Glomerular visceral epithelial cell (primary cell): ENCODE measurements at regions not wholly inside any gene's neighbourhood (a gene's known extent, or its start where the extent isn't known, plus 50 kb on each side); places are given as distances from the start of the nearest gene placed in this dataset.

Experiments
- DNase-seq: peaks from one replicate; pipeline ENCODE4 v3.0.0-alpha.2; 2016; ENCODE audit errors: extremely low spot score

DNA sequence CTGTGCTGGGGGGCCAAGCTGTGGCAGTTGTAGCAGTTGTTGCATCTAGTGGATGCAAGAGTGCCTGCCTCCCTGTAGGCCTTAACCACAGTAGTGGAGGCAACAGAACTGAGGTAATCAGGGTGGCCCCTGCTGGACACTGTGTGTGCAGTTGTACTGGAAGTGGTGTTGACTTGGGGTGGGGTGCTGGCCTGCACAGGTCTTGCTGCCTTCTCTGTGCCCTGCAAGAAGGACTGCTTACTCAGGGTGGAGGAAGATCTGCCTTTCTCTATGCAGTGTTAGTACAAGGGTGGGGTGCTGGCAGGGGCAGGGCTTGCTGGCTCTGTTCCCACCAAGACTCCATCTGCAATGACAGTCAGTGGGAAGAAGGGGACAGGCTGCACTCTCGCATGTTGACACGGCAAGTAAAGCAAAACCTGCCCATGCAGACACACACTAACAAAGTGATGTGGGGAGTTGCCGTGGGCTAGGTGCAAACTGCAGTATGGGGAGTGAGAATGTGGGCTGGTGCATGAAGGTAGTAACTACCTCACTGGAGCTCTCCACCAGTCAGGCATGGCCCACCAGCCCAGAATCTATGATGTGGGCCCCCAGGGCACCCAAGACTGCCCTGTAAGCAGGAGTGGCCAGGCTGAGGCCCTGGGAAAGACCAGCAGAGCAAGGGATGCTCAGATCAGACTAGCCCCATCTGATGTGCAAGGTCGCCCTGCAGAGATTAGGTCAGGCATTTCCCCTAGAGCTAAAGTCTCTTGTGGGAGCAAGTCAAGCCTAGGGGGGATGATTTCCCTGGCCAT lies 594.9 kb downstream of the TECRL start:
- DNase-seq = no peak

DNA sequence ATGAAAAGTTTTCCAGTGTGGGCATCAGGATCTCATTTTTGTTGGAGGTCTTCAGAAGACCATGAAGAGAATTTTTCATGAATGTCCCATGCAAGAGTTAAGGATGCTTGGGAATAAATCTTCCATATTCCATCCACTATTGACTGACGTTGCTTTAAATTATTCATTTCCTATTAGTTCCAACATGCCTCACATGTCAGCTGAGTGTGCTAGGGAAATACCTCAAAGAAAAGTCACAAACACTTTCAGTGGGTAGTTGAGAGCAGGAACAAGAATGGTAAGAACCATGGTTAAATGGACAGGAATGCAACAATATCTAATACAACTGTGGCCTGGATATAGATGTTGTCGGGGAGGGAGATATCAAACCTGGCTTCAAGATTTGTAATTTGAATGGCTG lies 610.1 kb downstream of the TECRL start:
- DNase-seq = no peak

DNA sequence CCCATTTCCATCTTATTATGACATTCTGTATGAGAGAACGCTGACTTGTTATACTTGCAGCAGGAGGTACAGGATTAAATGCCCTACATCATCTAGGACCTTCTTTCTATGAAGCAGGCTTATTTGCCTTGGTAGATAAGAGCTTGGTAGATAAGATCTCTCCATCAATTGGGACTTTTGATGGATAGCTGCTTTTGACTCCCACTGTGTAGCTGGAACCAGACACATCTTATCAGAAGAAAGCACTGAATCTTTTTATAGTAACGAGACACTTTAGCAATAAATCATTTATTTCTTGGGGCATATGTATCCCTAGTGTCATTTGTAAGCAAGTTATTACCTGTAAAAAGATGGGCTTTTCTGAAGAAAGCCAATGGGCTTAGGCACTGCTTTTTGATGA lies 613.9 kb downstream of the TECRL start:
- DNase-seq = no peak

DNA sequence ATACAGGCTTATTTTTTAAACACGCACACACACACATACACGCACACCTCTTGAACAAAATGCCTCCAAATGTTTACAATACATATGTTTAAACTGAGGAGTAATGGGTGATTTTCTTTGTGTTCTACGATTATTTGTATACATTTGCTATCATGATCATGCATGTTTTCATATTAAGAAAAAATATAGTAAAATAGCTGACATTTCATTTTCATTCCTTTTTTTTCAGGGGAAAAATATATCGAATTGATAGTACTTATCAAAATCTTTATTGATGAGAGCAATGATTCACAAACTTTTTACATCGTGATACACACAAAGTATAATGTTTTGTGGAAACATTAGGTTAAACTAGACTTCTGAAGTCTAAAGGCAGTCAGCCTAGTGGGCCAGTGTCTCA lies 618.9 kb downstream of the TECRL start:
- no peak for DNase-seq

DNA sequence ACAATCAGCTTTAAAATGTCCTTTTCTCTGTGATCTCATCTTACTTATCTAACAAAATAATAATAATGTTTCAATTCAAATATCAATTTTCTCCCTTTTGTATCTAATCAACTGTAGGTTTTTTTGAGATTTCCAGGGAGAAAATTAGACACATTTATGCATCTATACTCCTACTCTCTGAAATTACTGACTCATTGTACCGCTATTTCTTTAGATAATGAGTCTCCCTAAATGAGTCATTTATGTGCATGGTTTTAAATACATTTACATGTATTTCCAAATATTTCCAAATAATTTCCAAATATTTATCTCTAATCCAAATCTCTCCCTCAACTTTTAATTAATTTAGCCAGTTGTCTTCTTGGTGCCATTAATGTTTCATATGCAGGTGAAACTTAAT lies 621.0 kb downstream of the TECRL start:
- DNase-seq = no peak

DNA sequence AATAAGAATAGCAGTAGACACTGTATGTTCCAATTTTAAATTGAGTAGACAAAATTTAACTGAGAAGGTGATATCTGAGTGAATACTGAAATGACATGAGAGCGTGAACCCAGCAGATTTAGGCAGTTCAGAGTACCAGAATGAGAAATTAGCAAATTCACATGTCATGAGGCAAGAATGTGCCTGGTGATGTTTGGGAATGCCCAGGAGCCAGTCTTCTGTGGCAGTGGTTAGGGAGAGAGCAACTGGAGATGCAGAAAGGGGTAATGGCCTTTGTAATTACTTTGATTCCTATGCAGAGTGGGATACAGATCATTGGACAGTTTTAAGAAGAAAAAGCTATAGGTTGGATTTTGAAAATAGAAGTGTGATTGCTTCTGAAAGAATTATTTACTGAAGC lies 621.9 kb downstream of the TECRL start:
- DNase-seq = peak; percentile 7

DNA sequence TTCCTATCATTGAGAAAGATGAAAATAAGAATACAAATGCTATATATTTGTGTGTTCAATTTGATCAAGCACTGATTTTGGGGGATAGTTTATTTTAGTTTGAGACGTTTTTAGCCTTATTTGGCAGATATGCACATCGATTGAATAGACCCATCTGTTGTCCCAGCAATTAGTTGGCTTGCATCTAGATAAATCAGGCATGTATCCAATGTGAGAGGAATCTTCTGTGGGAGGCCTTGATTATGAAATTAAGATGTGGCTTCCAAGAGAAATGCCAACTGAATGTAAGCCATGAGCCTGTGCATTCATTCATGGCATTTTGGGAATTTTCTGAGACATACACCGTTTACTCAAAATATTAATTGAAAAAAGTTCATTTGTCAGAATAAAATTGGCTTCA lies 623.1 kb downstream of the TECRL start:
- DNase-seq = no peak

DNA sequence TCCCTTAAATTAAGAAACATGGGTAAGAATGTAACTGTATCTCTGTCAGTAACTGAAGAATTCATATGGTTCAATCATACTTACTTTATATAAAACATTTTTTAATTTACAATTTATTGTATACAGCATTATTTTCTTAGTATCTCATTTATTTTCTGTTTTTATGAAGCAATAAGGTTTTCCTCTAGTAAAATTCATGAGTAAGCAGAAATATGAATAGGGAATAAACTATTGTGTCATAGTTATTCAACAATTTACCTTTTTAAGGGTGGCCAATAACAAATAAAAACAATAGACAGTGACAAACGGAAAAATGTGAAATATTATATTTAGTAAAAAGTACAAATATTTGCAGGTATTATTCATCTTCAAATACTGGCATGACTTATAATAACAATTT lies 624.4 kb downstream of the TECRL start:
- no peak for DNase-seq

DNA sequence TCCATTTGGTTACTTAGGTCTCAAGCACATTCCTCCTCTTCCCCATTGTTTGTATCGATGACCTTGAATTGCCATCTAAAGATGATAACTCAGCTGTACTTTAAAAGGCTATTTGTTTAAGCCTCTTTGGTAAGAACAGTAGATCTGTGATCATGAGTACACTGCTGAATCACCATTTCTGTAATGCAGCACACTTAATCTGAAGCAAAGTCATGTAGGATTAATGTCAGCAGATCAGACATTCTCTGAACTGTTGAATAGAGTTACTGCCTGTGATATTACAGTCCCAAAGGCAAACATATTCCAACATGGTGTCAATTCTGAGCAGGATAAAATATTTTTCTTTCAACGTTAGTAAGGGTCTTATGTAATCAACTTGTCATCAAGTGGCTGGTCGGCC lies 631.6 kb downstream of the TECRL start:
- DNase-seq = no peak

DNA sequence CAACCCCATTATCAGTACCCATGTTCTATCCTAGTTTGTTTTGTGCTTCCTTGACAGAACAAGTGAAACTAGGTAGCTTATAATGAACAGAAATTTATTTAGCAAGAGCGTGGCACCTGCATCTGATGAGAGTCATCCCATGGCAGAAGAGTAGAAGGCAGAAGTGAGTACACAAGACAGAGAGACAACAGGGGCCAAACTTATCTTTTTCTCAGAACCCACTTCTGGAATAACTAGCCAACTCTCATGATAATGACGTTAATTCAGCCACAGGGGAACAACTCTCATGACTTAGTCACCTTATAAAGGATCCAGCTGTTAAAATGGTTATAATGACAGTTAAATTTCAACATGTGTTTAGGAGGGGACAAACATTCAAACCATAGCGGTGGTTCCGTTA lies 644.9 kb downstream of the TECRL start:
- no peak for DNase-seq

DNA sequence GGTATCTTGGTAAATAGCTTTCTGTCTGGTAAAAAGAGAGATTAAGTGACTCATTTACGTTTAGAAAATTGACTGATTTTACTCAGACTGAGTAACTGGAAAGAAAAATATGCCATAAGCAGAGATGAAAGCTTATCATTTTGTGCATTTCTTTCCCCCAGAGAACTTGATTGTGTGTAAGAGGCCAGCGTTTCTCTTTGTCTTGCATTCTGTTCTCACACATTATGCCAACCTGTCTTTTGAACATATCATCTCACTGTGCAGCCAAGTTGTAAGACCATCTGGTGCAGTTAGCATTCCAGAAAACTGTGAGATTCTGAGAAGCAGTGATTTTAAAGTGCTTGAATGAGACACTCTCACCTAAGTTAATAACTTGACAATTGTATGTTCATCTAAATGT lies 651.3 kb downstream of the TECRL start:
- no peak for DNase-seq

DNA sequence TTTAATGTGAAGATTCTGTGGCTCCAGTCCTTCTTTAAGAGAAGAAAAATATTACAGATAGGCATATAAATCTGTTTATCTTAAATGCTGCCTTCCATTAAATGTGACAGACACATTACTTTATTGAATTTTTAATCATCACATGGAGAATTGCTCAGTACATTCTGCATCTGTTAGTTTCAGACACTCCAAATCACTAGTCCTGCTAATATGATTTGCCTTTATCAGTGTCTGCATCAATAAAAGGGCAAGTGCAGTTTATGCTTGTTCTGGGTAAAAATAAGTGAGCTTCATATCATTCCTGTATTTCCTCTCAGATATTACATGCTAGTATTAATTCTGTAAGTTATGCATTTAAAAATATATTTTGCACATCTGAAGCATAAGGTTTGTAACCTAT lies 666.4 kb downstream of the TECRL start:
- no peak for DNase-seq

DNA sequence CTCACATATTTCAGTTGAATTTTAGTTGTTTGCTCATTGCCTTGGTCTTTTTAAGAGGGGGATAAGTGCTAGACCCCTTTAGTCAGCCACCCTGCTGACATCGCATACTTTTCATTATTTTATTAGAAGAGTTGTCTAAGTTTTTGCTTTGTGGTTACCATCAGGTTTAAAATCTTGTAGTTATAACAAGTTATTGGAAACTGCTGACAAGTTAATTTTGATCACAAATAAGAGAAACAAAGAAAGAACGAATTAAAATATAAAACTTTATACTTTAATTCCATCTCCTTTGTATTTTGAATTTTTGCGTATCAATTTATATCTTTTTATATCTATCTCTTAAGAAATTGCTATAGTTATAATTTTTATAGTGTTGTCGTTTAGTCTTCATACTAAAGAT lies 679.7 kb downstream of the TECRL start:
- no peak for DNase-seq

DNA sequence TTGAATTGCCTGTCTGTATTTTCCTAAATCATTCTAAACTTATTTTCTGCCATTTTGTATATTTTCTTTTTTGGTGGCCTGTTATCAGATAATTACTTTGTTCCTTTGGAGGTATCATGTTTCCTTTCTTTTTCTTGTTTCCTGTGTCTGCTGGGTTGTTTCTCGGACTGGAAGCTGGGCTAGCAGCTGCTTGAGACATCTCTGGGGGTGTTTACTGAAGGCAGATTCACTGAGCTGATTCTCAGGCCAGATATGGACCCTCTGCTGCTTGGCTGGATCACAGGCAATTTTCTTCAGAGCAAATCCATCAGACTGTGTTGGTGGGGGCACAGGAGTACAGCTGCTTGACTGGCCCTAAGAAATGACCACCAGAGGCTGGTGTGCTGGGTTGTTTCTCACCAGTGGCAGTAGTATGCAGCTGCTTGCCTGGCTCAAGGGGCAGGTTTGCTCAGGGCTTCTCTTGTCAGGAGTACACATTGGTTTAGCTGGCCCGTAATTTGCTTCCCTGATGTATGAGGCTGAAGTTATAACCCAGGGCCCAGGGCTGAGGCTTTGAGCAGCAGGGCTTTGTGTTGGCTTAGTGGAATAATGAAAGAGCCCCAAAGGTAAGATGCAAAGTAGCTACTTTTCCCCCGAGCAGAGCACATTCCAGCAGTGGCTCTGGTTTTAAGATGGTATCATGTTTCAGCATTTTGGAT lies 680.6 kb downstream of the TECRL start:
- no peak for DNase-seq

DNA sequence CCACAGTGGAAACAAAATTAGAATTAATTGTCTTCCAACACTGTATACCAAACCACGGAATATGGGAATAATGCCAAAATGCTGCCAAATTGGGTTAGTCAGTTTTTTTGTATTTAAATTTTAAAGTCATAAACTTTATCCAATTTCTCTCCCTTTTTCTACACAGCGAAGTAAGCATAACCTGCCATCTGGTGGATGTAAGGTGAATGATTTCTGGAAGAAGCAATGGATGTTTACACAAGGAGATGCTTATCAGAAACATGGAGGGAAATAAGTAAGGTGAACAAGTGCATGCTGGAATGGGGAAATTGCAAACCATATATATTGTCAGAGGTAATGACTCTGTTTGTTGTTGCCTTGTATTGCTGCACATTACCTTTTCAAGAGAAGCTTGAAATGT lies 691.9 kb downstream of the TECRL start:
- DNase-seq = peak; percentile 42

DNA sequence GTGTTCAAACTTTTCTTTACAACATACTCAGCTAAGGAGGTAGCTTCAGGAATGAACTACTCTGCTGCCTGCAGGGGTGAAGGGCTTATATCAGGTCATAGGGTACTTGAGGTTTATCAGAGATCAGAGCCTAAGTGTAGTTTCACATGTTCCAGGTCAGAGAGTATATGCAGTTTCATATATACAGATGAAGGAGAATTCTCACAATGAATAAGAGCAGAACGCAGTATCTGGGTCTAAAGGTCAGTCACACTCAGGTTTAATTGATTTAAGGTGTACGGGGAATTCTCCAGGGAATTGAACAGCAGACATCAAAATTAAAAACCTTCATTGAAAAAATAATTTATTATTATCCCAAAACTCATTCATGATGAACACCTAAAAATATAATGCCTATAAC lies 700.6 kb downstream of the TECRL start:
- no peak for DNase-seq

DNA sequence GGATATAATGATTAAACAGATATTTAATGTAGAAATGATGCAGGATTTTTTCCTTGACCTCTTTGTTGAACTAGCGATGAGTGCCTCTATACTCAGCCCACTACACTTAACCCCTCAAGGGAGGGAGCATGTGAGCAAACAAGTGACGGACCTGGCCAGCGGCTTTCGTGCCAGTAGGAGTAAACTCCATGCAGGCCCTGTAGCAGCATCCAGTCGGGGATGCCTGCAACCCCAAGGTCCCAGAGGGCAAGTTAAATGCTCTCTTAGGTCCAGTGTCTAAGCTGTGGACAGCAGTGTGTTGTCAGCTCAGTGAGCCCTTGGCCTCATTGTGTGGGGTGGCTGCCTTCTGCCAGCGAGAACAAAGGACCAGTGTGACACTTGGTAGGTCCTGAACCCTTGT lies 708.7 kb downstream of the TECRL start:
- DNase-seq = no peak

DNA sequence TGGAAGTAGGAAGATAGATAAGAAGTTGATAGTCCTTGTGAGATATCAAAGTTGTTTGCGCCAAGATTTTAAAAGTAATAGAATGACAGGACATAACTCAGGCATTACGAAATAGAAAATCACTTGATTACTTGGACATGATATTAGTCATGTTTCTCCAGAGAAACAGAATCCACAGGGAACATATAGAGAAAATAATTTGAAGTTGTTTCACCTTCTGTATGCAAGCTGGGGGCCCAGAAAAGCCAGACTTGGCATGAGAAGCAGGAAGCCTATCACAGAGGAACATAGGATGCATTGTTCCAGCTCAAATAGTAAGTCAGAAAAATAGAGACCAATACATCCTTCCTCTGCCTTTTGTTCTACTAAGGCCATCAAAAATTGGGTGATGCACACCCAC lies 715.9 kb downstream of the TECRL start:
- no peak for DNase-seq

DNA sequence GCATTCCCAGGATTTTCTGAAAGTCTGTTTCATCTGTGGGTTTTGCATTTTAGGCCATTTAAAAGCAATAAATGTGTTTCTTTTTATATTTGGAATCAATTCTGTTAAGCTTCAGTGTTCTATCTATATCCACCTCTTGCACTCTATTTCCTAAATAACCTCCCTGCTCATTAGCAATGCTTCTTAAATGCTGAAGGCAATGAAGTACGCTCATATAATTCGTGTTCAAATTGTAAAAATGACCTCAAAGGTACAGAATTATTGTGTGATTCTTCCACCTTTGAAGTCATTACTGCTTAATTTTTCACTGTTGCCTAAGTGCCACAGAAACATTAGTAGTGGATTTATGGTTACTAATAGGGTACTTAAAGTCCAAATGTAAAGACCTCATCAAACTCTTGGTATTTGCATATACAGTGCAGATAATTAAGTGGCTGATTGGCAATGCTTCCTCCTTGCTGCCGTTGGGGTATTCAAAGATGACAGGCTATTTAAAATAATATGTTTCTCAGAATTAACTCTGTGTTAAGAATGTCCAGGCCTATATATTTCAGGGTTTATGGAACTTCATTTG lies 730.8 kb downstream of the TECRL start:
- DNase-seq = no peak

DNA sequence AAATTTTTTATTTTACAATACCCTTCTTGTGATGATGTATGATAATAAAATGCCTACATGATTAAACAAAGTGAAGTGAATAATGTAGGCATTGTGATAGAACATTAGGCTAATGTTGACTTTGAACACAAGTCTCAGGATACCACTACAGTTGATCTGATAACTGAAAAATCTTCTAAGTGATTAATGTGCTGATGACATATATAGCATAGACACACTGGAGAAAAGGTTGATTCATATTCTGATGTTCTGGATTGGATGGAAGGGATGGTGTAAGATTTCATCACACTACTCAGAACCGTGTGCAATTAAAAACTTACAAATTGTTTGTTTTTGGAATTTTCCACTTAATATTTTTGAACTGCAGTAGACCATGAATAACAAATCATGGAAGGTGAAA lies 738.5 kb downstream of the TECRL start:
- DNase-seq = no peak

DNA sequence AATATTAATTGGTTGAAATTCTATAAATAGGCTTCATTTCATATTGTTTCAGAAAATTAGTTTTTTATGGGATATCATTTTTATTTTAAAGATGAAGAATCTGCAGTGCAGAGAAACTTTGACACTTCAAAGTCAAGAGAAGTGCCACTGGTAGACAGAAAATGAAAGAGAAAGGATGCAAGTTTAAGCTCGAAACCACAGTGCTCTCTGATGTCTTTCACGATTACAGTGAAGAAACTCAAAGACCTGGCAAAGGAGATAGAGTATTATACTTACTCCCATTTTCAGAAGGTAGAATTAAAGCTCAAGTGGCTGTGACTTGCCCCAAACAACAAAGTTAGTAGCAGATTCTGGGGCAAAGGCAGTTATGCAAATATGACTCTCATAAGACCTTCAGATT lies 745.4 kb downstream of the TECRL start:
- no peak for DNase-seq

DNA sequence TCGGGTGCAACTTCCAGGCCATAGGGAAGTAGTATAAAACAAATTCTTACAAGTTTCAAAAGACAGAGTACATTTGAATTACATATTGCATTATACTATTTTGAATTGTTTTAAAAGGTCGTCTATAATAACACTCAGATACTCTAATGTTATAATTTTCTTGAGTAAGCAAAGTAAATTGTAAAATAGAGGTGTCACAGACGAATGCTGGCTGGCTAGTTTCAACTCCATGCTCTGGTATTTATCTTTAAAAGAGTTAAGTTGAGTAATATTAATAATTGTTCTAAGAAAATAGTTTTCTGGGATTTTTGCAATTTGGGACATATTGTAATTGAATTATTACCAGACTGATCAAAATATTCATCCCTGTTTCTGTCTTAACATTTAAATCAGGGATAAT lies 764.9 kb downstream of the TECRL start:
- DNase-seq = no peak

DNA sequence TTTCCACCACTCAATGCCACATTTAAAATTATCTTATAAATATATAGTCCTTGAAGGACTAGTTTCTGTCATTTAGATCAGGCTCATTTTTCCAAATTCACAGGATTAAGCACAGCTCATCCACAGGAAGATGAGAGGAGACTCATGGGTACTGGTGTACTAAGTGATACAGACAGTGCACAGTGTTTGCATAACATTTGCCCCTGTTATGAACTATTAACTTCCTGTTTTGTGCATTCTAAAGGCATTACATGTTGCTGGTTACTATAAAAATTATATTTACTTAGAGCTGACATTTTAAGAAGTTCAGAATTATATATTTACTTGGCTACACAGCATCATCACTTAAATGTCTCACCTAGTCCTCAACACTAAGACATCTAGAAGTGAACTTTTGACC lies 772.0 kb downstream of the TECRL start:
- no peak for DNase-seq
